LNCaP clone FGC (cell line): ENCODE measurements at regions not wholly inside any gene's neighbourhood (a gene's known extent, or its start where the extent isn't known, plus 50 kb on each side); places are given as distances from the start of the nearest gene placed in this dataset.

ENCODE experiments used
- DNase-seq: peaks from one replicate; pipeline ENCODE4 v3.0.0-alpha.2; 2011; ENCODE audit warnings: low read depth
- H3K4me3 ChIP-seq: 2 replicates; pipeline ENCODE4 v1.5.1; 2011; ENCODE audit warnings: mild to moderate bottlenecking, low read depth, low read length, control low read depth
- CTCF ChIP-seq: IDR thresholded peaks from 2 replicates; pipeline ENCODE4 v1.5.1; 2012; ENCODE audit warnings: mild to moderate bottlenecking; ENCODE audit not compliant: control insufficient read depth, insufficient read depth; ENCODE audit errors: extremely low read depth

DNA sequence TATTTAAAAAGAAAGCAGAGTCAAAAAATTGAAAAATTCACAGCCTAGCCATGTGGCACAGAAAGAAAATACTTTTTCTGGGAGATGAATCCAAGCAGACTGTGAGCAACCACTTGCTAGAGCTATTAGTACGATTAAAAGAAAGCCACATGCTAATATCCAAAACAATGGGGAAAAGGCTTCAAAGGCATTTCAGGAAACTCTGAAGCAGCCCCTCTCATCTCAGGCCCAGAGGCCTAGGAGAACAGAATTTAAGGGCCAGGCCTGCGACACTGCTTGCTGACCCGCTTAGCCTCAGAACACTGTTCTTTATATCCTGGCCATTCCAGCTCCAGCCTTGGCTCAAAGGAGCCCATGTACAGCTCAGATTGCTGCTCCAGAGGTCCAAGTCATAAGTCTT lies 1257.0 kb upstream of the CDH18 start:
- H3K4me3 ChIP-seq = no peak overlapping the region
- no peak for TF ChIP-seq CTCF
- DNase-seq = no peak

GRCh38 chr5:21238786-21239185 lies 1250.8 kb upstream of the CDH18 start:
- TF ChIP-seq CTCF = no peak
- no peak for DNase-seq
- no peak overlapping the region for H3K4me3 ChIP-seq

DNA sequence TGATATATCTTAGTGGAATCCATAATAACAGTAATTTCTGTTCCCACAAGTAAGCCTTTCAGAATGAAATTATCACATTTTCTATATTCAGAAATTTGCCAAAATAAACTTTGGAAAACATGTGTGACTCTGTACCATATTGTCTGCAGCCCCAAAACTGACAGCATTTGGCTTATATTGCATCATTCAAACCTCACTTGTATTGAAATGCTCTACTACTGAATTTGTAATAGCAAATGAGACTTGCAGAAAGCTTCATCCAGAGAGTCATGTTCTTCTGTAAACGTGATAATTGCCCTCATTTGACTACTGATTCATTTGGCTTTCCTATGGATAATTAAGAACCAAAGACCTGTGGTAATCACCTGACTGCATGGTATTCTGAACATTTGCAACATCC lies 1249.5 kb upstream of the CDH18 start:
- H3K4me3 ChIP-seq = no peak overlapping the region
- no peak for TF ChIP-seq CTCF
- DNase-seq = no peak

GRCh38 chr5:21236971-21237427 lies 1249.0 kb upstream of the CDH18 start:
- TF ChIP-seq CTCF = no peak
- H3K4me3 ChIP-seq = no peak overlapping the region
- DNase-seq = no peak

DNA sequence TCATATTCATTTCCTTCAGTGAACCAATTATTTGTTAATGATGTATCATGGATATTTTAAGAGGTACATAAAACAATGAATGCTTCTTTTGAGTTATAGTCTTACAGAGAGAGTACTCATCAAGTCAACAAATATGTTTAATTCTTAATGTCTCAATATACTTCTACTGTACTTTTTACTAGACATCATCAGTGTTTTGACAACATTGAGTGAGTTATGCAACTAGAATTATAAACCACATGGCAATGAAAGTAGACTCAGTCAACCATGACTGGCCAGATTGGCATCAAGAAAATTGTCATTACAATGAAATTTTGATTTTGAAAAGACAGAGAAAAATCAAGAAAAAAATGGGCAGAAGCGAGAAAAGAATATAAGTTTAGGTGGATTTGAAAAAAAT lies 1248.1 kb upstream of the CDH18 start:
- TF ChIP-seq CTCF = no peak
- DNase-seq = no peak
- H3K4me3 ChIP-seq = no peak overlapping the region

GRCh38 chr5:21225223-21226064 lies 1237.4 kb upstream of the CDH18 start:
- TF ChIP-seq CTCF = no peak
- DNase-seq = peak; percentile 34
- no peak overlapping the region for H3K4me3 ChIP-seq

DNA sequence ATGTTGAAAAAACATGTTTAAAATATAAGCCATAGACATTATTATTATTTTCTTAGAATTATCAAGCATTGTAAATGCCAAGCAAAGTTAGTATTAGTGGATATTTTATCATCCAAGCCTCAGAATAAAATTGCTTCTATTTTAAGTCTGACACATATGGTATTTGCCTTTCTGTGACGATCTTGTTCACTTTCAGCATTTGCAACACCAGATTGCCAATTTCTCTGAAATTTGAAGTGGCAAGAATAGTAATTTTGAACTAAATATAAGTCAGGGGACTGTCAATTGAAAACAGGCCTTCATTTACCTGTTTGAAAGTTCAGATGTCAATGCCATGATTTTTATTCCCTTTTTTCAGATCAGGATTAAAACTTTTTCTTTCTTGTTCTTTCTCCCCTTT lies 1233.6 kb upstream of the CDH18 start:
- H3K4me3 ChIP-seq = no peak overlapping the region
- no peak for DNase-seq
- TF ChIP-seq CTCF = no peak
